Right forelimb (tissue), 1 donor: ENCODE measurements at regions not wholly inside any gene's neighbourhood (a gene's known extent, or its start where the extent isn't known, plus 50 kb on each side); places are given as distances from the start of the nearest gene placed in this dataset.
"Not testable (repeated sequence)": the region's sequence is repeated elsewhere in the genome, so short reads cannot be mapped to it uniquely, and the experiment has no call there.

Experiments used
- DNase-seq: peaks from one replicate; pipeline ENCODE4 v3.0.0-alpha.2; 2018

- DNase-seq, result not testable (repeated sequence)
Measured at GRCh38 chr1:234809854-234810245, 199.9 kb upstream of the IRF2BP2 start.

DNA sequence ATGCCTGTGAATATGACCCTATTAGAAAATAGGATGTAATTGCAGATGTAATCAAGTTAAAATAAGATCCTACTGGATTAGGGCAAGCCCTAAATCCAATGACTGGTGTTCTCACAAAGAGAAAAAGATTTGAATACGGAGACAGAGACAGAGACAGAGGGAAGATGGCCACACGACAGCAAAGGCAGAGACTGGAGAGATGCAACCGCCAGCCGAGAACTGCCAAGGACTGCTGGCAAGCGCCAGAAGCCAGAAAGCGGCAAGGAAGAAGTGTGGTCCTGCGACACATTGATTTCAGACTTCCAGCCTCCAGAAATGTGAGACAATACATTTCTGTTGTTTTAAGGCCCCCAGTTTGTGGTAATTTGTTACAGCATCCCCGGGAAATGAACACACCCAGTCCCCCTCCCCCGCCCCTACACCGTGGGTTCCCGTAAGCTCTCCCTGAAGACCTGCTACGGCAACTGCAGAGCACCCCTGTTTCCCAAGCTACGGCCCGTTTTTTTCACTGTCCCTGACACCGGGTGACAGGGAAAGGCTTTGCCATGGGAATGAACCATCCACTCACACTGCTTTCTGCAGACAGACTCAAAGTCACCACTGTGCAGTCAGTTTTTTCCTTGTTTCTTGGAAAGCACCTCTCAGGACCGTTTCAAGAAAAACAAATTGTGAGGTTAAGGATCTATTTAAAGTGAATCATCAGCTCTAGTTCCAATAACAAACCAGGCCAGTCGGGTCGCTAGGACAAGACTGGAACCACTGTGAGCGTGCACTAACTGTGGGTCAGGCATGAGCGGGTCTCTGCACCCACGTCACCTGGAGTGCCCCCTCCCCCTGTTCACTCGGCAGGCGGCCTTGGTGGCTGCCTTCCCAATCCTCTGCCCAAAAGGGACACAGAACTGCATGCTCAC lies 199.2 kb upstream of the IRF2BP2 start:
- peak; percentile 46 for DNase-seq

- DNase-seq, result not testable (repeated sequence)
Measured at GRCh38 chr1:234808459-234808858, 198.5 kb upstream of the IRF2BP2 start.

DNA sequence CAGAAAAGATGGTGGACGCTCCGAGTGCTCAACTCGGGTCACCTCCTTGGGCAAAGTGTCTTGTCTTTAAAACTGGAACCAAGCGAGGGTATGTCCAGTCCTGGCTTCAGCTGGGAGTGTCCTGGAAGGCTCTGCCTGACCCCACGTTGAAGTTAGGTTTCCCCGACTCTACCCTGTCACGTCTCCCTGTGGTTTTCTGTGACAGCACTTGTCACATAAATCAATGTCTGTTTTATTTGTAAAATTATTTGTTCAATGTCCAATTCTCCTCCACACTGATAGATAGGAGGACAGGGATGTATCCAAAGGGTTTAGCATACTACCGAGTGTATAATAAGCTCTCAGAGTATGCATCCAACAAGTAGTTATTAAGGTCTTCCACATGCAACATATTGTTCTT lies 197.7 kb upstream of the IRF2BP2 start:
- DNase-seq, result not testable (repeated sequence)

GRCh38 chr1:234802586-234802985 lies 192.6 kb upstream of the IRF2BP2 start:
- peak; percentile 18 for DNase-seq

- DNase-seq, result peak; percentile 11
Measured at GRCh38 chr1:234801636-234802035, 191.7 kb upstream of the IRF2BP2 start.

GRCh38 chr1:234801147-234801546 lies 191.2 kb upstream of the IRF2BP2 start:
- DNase-seq, result not testable (repeated sequence)

GRCh38 chr1:234800563-234800962 lies 190.6 kb upstream of the IRF2BP2 start:
- DNase-seq, result not testable (repeated sequence)

- not testable (repeated sequence) for DNase-seq
Measured at GRCh38 chr1:234799021-234799689, 189.2 kb upstream of the IRF2BP2 start.

GRCh38 chr1:234797216-234797615 lies 187.2 kb upstream of the IRF2BP2 start:
- DNase-seq, result not testable (repeated sequence)

DNA sequence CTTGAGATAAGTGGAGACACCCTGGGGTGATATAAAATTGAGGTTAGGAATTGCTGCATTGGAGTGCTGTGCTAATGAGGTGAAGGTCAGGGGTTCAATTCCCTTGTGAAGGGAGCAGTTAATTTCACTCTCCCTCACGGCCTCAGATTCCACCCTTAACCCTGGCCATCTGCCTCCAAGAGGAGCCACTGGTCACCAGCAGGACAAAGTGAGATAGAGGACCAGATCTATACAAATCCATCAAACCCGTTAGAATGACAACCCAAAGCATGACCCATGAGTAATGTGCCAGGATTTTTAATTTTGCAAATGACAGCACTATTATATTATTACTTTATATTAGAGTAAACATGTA lies 186.4 kb upstream of the IRF2BP2 start:
- DNase-seq, result not testable (repeated sequence)

- not testable (repeated sequence) for DNase-seq
Measured at GRCh38 chr1:234795711-234796437, 185.9 kb upstream of the IRF2BP2 start.

DNA sequence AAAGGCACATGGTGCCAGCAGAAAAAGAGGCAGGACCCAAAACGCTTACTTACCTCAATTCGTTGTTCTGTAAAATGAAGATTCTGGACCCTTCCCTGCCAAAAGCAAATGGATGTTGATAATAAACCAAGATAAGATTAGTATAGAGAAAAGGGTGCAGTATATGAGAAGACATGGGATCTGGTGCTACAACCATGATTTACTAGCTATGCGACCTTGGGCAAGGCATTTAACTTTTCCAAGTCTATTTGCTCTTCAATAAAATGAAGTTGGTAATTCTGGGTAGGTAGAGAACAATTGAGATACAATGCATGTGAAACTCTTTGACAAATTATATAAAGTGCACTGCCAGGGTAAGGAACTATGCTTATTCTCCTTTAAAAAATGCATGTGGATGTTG lies 185.0 kb upstream of the IRF2BP2 start:
- DNase-seq, result not testable (repeated sequence)

DNA sequence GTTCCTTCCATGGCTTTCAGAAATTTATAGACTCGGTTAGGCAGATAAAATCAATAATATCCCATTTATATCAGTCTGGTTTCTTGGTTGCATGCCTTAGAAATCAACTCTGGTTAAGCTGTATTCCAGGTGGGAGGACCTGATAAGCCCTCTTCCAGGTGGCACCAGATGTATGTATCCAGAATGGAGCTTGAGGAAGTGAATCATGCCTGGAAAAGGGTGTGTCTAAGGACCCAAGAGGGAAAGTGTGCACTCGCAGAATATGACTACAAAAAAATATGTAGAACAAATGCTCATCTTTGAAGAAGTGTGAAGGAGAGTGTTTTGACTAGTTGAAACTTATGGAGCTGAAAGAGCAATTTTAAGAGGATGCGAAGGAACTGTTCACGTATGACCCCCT lies 184.5 kb upstream of the IRF2BP2 start:
- DNase-seq, result not testable (repeated sequence)

- not testable (repeated sequence) for DNase-seq
Measured at GRCh38 chr1:234793924-234794323, 183.9 kb upstream of the IRF2BP2 start.

DNA sequence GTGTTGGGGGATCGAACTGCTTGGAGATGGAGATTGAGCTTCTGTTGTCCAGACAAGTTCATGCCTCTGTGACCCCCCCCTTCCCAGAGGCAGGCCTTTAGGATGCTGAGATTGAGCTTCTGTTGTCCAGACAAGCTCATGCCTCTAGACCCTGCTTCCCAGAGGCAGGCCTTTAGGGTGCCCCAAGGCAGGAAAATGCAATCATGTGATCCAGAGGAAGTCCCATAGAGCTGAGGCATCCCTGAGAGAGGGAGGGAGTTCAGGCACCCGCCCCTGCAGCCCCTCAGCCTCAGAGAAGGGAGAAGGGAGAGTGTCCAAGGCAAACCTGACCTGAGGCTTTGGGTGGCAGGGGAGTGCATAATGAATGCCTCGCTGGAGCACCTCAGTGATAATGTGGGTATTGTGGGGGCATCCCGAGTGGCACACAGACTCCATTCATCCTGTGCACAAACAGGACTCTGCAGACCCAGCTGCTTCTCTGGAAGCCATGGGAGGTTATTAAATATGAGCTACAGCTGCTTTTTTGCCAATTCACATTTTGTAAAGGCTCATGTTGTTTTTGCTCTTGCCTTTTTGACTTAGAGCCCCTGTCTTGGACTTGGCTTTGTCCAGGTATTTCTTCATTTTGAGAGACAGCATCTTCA lies 182.4 kb upstream of the IRF2BP2 start:
- not testable (repeated sequence) for DNase-seq

DNA sequence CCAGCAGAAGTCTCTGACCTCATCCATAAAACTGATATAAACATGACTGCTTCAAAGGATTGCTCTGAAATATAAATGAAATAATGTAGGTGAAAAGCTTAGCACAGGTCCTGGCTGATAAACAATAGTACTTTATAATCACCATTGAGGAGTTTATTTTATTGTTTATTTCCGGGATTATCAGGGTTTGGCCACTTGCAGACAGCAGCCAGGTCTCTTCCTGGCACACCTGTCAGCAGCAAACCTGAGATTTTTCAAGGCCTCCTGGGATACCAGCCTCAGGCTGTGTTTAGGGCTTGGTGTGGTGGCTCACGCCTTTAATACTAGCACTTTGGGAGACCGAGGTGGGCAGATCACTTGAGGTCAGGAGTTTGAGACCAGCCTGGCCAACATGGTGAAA lies 181.6 kb upstream of the IRF2BP2 start:
- DNase-seq, result not testable (repeated sequence)

DNA sequence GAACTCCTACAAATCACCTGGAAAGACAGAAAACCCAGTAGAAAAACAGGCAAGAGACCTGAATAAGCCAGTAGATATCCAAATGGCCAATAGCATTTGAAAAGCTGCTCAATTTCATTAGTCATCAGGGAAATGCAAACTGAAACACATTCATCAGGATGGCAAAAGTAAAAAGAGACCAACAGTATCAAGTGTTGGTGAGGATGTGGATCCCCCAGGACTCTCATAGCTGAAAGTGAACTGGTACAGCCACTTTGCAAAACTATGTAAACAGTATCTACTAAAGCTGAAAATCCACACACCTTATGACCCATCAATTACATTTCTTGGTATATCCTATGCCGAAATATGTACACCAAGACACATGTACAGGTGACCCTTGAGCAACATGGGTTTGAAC lies 180.4 kb upstream of the IRF2BP2 start:
- DNase-seq, result not testable (repeated sequence)

GRCh38 chr1:234787011-234787584 lies 177.1 kb upstream of the IRF2BP2 start:
- DNase-seq, result not testable (repeated sequence)

- not testable (repeated sequence) for DNase-seq
Measured at GRCh38 chr1:234785922-234786321, 175.9 kb upstream of the IRF2BP2 start.

DNA sequence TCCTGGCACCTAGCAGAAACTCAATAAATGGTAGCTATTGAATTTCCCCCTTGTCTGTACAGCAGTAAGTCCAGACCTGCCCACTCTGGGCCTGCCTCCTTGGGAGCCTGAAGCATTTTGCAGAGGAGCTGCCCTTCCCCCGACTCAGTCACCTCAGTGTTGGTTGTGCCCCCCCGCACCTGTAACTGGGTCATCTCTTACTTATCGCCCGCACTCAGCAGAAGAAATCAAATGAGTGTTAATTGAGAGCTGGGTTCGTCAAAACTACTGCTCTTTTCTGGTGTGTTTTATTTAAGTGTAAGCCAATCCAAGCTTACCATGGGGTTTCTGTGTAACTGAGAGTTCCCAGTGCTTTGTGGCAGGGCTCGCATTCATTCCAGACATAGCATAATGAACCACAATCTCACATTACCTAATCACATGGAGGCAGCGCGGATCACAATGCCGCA lies 175.5 kb upstream of the IRF2BP2 start:
- DNase-seq, result peak; percentile 37

DNA sequence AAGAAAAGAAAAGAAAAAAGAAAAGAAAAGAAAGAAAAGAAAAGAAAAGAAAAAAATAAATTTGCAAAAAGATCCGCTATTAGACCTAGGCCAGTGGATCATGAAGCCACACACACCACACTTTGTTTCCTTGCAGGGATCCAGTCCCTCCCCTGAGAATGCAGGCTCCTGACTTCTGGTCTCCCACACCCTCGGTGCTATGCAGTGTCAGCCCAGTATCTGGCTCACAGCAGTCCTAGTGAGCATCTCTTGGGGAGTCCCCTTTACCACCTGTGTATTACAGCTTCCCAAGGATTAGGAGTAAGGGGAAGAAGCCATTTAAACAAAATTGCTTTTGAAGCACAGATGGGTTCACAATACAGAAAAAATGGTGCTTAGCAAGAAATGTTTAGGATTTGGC lies 174.1 kb upstream of the IRF2BP2 start:
- DNase-seq, result not testable (repeated sequence)
